KMS-11 (cell line): ENCODE measurements at regions not wholly inside any gene's neighbourhood (a gene's known extent, or its start where the extent isn't known, plus 50 kb on each side); places are given as distances from the start of the nearest gene placed in this dataset.
"Not testable (repeated sequence)": the region's sequence is repeated elsewhere in the genome, so short reads cannot be mapped to it uniquely, and the experiment has no call there.

ENCODE experiments used
- H2AFZ ChIP-seq: fragments of 200-600 bp; sonication (generic); 2 replicates; pipeline ENCODE4 v1.6.1; 2016; ENCODE audit warnings: antibody characterized with exemption, mixed run types, low read depth
- H3K27ac ChIP-seq: fragments of 200-600 bp; sonication (generic); 2 replicates; pipeline ENCODE4 v1.6.1; 2016; ENCODE audit warnings: mild to moderate bottlenecking, mixed run types
- H3K27me3 ChIP-seq: fragments of 200-600 bp; sonication (generic); 2 replicates; pipeline ENCODE4 v1.6.1; 2017; ENCODE audit warnings: mild to moderate bottlenecking, low read depth, mixed run types, moderate library complexity; ENCODE audit not compliant: insufficient read depth
- H3K36me3 ChIP-seq: fragments of 200-600 bp; sonication (generic); 2 replicates; pipeline ENCODE4 v1.6.1; 2017; ENCODE audit warnings: mild to moderate bottlenecking, mixed run types; ENCODE audit not compliant: insufficient read depth
- H3K4me1 ChIP-seq: fragments of 200-600 bp; sonication (generic); 2 replicates; pipeline ENCODE4 v1.6.1; 2016; ENCODE audit warnings: mild to moderate bottlenecking, low read depth, mixed run types; ENCODE audit not compliant: poor library complexity, severe bottlenecking
- H3K4me2 ChIP-seq: fragments of 200-600 bp; sonication (generic); 2 replicates; pipeline ENCODE4 v1.7.0; 2016; ENCODE audit warnings: mild to moderate bottlenecking, mixed run types
- H3K4me3 ChIP-seq: fragments of 200-600 bp; sonication (generic); IDR thresholded peaks from 2 replicates; pipeline ENCODE4 v1.6.1; 2017; ENCODE audit warnings: low read depth, low read length, mixed read lengths; ENCODE audit not compliant: insufficient read depth
- H3K79me2 ChIP-seq: fragments of 200-600 bp; sonication (generic); 2 replicates; pipeline ENCODE4 v1.6.1; 2016; ENCODE audit warnings: low read depth, mixed run types; ENCODE audit not compliant: insufficient read depth
- H3K9ac ChIP-seq: fragments of 200-600 bp; sonication (generic); 2 replicates; pipeline ENCODE4 v1.6.1; 2016; ENCODE audit warnings: mild to moderate bottlenecking, mixed run types
- H4K20me1 ChIP-seq: fragments of 200-600 bp; sonication (generic); 2 replicates; pipeline ENCODE4 v1.6.1; 2016; ENCODE audit warnings: mild to moderate bottlenecking, mixed run types; ENCODE audit not compliant: insufficient read depth
- CTCF ChIP-seq: fragments of 200-600 bp; sonication (generic); conservative IDR thresholded peaks from 2 replicates; pipeline ENCODE4 v1.6.1; 2017; ENCODE audit warnings: low read depth, mild to moderate bottlenecking, antibody characterized with exemption, low read length, moderate library complexity, mixed read lengths

GRCh38 chr1:230490436-230490835, 64.3 kb upstream of the PGBD5 start:
- no peak overlapping the region for H3K4me2 ChIP-seq
- H4K20me1 ChIP-seq = no peaks in the 10 kb centered on the region

GRCh38 chr1:230487773-230488428, 61.8 kb upstream of the PGBD5 start:
- no peak overlapping the region for H3K4me2 ChIP-seq
- no peak overlapping the region for H3K9ac ChIP-seq
- TF ChIP-seq CTCF = no peak
- no peak overlapping the region for H3K4me3 ChIP-seq
- H3K79me2 ChIP-seq = no peaks in the 10 kb centered on the region
- H3K36me3 ChIP-seq = no peaks in the 10 kb centered on the region
- no peak overlapping the region for H2AFZ ChIP-seq
- no peaks in the 10 kb centered on the region for H4K20me1 ChIP-seq
- H3K27me3 ChIP-seq = no peaks in the 10 kb centered on the region
- H3K27ac ChIP-seq = no peak overlapping the region
- H3K4me1 ChIP-seq = no peaks in the 10 kb centered on the region

More at GRCh38 chr1:230490436-230490835, 64.3 kb upstream of the PGBD5 start:
- H3K27ac ChIP-seq = no peak overlapping the region
- TF ChIP-seq CTCF = no peak
- H2AFZ ChIP-seq = no peak overlapping the region
- H3K4me3 ChIP-seq = no peak overlapping the region
- no peaks in the 10 kb centered on the region for H3K27me3 ChIP-seq
- H3K36me3 ChIP-seq = no peaks in the 10 kb centered on the region
- no peak overlapping the region for H3K9ac ChIP-seq
- H3K79me2 ChIP-seq = no peaks in the 10 kb centered on the region
- H3K4me1 ChIP-seq = peaks cover 7% of the 10 kb centered on the region

GRCh38 chr1:230476622-230477003, 50.5 kb upstream of the PGBD5 start:
- peaks cover 16% of the 10 kb centered on the region for H3K4me1 ChIP-seq
- H3K79me2 ChIP-seq = no peaks in the 10 kb centered on the region
- no peak overlapping the region for H3K4me3 ChIP-seq
- H2AFZ ChIP-seq = no peak overlapping the region
- no peaks in the 10 kb centered on the region for H3K36me3 ChIP-seq
- no peak overlapping the region for H3K27ac ChIP-seq
- H3K4me2 ChIP-seq = no peak overlapping the region
- no peaks in the 10 kb centered on the region for H4K20me1 ChIP-seq
- H3K27me3 ChIP-seq = no peaks in the 10 kb centered on the region
- TF ChIP-seq CTCF = no peak
- H3K9ac ChIP-seq = no peak overlapping the region

- not testable (repeated sequence) for H3K27ac ChIP-seq, H2AFZ ChIP-seq, H3K27me3 ChIP-seq, H3K36me3 ChIP-seq, H3K9ac ChIP-seq, H3K79me2 ChIP-seq, H3K4me3 ChIP-seq, H4K20me1 ChIP-seq, H3K4me2 ChIP-seq
- H3K4me1 ChIP-seq = peaks cover 16% of the 10 kb centered on the region
Observed at GRCh38 chr1:230475856-230476621, 49.9 kb upstream of the PGBD5 start.
